RWPE2 (cell line): ENCODE measurements at regions not wholly inside any gene's neighbourhood (a gene's known extent, or its start where the extent isn't known, plus 50 kb on each side); places are given as distances from the start of the nearest gene placed in this dataset.
A peak's percentile ranks its signal among the peaks of the same experiment; 100 is the strongest.

Source experiments
- ATAC-seq: fragments of 200-7000 bp; cut with Tn5 transposase; 3 replicates; pipeline ENCODE4 v1.9.1; 2021; ENCODE audit warnings: low read depth
- DNase-seq: peaks from one replicate; pipeline ENCODE4 v3.0.0-alpha.2; 2020; ENCODE audit warnings: low spot score
- H3K27ac ChIP-seq: fragments of 450-650 bp; 2 replicates; pipeline ENCODE4 v1.5.1; 2017; ENCODE audit warnings: mild to moderate bottlenecking; ENCODE audit not compliant: poor library complexity, severe bottlenecking
- H3K27me3 ChIP-seq: fragments of 250-450 bp; sonication (Bioruptor Pico); 2 replicates; pipeline ENCODE4 v1.5.1; 2021; ENCODE audit warnings: mild to moderate bottlenecking, moderate library complexity; ENCODE audit not compliant: insufficient read depth, poor library complexity, severe bottlenecking
- H3K36me3 ChIP-seq: fragments of 250-450 bp; sonication (Bioruptor Pico); 2 replicates; pipeline ENCODE4 v1.5.1; 2020; ENCODE audit warnings: low read depth, mild to moderate bottlenecking, moderate library complexity
- H3K4me1 ChIP-seq: fragments of 250-450 bp; sonication (Bioruptor Pico); 2 replicates; pipeline ENCODE4 v1.5.1; 2021; ENCODE audit warnings: mild to moderate bottlenecking, moderate library complexity; ENCODE audit not compliant: insufficient read depth, poor library complexity, severe bottlenecking
- H3K4me3 ChIP-seq: fragments of 250-450 bp; sonication (Bioruptor Pico); 2 replicates; pipeline ENCODE4 v1.5.1; 2021; ENCODE audit warnings: mild to moderate bottlenecking, moderate library complexity; ENCODE audit not compliant: severe bottlenecking
- H3K9me3 ChIP-seq: fragments of 250-450 bp; sonication (Bioruptor Pico); 2 replicates; pipeline ENCODE4 v1.5.1; 2021; ENCODE audit warnings: mild to moderate bottlenecking, moderate library complexity; ENCODE audit not compliant: severe bottlenecking
- TF ChIP-seq, protein P1 (sequence below): fragments of 450-650 bp; IDR thresholded peaks from one replicate; pipeline ENCODE4 v1.5.1; 2017; ENCODE audit warnings: mild to moderate bottlenecking, moderate library complexity; ENCODE audit not compliant: poor library complexity, severe bottlenecking

DNA sequence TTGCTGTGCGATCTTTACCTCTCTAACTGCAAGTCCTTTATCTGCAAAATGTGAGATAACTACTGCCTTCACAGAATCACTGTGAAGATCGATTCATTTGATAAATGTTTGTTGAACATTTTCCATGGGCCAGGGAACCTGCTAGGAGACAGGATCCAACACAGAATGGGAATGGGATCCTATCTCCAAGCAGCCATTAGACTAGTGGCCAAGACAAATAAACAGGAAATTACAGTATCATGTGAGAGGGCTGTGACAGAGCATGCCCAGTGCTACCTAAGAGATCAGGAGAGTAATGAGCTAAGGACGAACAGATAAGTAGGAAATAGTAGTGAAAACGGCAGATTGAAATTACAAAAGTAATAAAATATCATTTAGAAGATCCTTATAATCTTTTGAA, 105.7 kb downstream of the GRIN2B start:
- Histone ChIP-seq H3K27me3 (no peaks in the 10 kb centered on the region), H3K27ac (no peak overlapping the region), H3K36me3 (no peaks in the 10 kb centered on the region), H3K9me3 (no peaks in the 10 kb centered on the region), H3K4me1 (no peaks in the 10 kb centered on the region), H3K4me3 (no peak overlapping the region)
- TF ChIP-seq, protein P1, sequence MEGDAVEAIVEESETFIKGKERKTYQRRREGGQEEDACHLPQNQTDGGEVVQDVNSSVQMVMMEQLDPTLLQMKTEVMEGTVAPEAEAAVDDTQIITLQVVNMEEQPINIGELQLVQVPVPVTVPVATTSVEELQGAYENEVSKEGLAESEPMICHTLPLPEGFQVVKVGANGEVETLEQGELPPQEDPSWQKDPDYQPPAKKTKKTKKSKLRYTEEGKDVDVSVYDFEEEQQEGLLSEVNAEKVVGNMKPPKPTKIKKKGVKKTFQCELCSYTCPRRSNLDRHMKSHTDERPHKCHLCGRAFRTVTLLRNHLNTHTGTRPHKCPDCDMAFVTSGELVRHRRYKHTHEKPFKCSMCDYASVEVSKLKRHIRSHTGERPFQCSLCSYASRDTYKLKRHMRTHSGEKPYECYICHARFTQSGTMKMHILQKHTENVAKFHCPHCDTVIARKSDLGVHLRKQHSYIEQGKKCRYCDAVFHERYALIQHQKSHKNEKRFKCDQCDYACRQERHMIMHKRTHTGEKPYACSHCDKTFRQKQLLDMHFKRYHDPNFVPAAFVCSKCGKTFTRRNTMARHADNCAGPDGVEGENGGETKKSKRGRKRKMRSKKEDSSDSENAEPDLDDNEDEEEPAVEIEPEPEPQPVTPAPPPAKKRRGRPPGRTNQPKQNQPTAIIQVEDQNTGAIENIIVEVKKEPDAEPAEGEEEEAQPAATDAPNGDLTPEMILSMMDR = no peak
- no peak for ATAC-seq
- no peak for DNase-seq

DNA sequence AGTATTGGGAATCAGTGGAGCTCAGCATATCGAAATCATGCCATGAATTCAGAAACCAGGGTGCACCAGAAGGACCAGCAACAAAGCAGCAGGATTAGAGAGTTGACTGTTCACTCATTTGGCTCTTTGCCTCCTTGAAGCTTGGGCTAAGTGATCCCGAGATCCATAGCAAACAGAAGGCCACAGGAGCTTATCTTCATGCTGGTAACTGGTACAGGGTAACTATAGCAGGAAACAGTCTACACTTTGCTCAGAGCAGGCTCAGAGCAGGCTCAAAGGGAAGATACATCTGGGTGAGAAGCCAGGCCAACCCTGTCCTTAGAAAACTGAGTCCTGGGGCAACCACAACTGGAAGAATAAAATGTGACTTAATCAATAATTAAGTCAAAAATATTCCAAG, 111.1 kb downstream of the GRIN2B start:
- TF ChIP-seq, protein P1 = no peak
- H3K36me3 ChIP-seq = no peaks in the 10 kb centered on the region
- DNase-seq (no peak), ATAC-seq (no peak)
- H3K4me3 ChIP-seq = no peak overlapping the region
- H3K27ac ChIP-seq = no peak overlapping the region
- no peaks in the 10 kb centered on the region for H3K4me1 ChIP-seq
- H3K9me3 ChIP-seq = no peaks in the 10 kb centered on the region
- H3K27me3 ChIP-seq = no peaks in the 10 kb centered on the region

DNA sequence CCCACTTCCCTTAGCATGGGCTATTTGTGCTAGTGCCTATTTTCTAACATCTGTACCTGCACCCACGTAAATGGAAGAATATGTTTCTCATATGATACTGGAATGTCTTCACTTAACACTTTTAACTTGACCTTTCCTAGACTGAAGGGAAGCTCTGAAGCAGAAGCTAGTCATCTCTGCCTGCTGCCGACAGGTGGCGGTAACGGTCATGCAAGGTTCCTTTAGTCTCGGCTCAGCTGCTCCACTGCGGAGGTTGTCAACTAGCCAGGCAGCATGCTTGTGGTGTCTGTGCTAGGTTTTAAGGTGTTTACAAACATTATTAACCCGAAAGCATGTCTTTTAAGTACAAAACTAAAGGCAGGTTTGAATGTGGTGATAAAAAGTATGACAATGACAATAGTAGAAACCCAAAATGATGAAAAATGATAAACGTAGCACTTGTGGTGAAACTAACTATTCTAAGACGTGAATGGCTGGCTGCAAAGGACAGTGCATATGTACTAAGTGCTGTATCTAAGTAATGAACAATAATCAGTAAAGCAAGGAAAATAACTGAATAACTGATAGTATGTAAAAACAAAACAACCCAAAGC, 117.2 kb downstream of the GRIN2B start:
- Histone ChIP-seq H3K4me1 (no peaks in the 10 kb centered on the region), H3K9me3 (no peaks in the 10 kb centered on the region), H3K27me3 (no peaks in the 10 kb centered on the region), H3K36me3 (no peaks in the 10 kb centered on the region), H3K4me3 (no peak overlapping the region), H3K27ac (no peak overlapping the region)
- no peak for DNase-seq
- ATAC-seq = peak; percentile 62; the same call in 2 of the 3 replicates
- TF ChIP-seq, protein P1 = peak; percentile 72

DNA sequence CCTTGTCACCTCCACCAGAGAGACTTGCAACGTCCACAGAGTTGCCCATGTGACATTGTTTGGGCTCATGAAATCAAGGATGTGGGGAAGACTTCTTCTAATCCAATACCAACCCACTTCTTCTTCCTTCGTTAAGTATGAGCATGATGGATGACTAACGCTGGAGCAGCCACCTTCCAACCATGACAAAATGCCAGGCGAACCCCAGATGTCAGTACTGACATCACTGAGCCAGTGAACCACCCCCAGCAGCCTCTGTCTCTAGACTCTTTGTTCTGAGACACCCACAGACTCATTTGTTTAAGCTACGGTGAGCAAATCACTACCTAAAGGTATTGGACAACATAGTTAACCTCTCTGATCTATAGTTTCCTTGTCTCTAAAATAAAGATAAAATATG, 123.7 kb downstream of the GRIN2B start:
- H3K9me3 ChIP-seq = no peaks in the 10 kb centered on the region
- H3K27ac ChIP-seq = no peak overlapping the region
- no peaks in the 10 kb centered on the region for H3K36me3 ChIP-seq
- no peak for DNase-seq
- no peak overlapping the region for H3K4me3 ChIP-seq
- no peak for ATAC-seq
- no peaks in the 10 kb centered on the region for H3K27me3 ChIP-seq
- TF ChIP-seq, protein P1 = no peak
- no peaks in the 10 kb centered on the region for H3K4me1 ChIP-seq

DNA sequence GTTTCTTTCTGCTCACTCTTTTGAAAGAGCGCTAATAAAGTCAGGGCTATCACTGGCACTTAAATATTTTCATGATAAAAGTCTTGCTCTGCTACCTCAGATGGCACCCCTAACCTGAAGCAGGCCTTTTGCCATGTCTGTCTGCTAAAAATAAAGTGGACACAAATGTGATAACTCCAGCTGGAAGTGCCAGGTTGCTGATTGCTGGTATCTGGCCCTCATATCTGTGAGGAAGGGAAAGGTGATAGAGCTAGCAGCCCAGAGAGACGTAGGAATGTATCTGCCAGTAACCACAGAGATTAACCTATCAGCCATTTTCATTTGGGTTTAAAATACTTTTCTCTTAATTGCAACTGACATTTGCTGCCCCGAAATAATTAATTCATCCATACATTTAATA, 127.9 kb downstream of the GRIN2B start:
- TF ChIP-seq, protein P1 = no peak
- H3K27ac ChIP-seq = no peak overlapping the region
- ATAC-seq (no peak), DNase-seq (no peak)
- no peaks in the 10 kb centered on the region for H3K27me3 ChIP-seq
- H3K36me3 ChIP-seq = no peaks in the 10 kb centered on the region
- no peaks in the 10 kb centered on the region for H3K4me1 ChIP-seq
- H3K4me3 ChIP-seq = no peak overlapping the region
- H3K9me3 ChIP-seq = no peaks in the 10 kb centered on the region
